Ecto neural progenitor cell (in vitro differentiated cells): ENCODE measurements at regions not wholly inside any gene's neighbourhood (a gene's known extent, or its start where the extent isn't known, plus 50 kb on each side); places are given as distances from the start of the nearest gene placed in this dataset.

Experiments used
- DNase-seq: peaks from one replicate; pipeline ENCODE4 v3.0.0-alpha.2; 2018; ENCODE audit warnings: low spot score

GRCh38 chr2:239690651-239691631 lies 290.1 kb upstream of the HDAC4 start:
- DNase-seq = peak; percentile 43

- peak; percentile 29 for DNase-seq
Measured at GRCh38 chr2:239689985-239690384, 289.2 kb upstream of the HDAC4 start.

- DNase-seq = peak; percentile 22
Measured at GRCh38 chr2:239689410-239689809, 288.6 kb upstream of the HDAC4 start.

DNA sequence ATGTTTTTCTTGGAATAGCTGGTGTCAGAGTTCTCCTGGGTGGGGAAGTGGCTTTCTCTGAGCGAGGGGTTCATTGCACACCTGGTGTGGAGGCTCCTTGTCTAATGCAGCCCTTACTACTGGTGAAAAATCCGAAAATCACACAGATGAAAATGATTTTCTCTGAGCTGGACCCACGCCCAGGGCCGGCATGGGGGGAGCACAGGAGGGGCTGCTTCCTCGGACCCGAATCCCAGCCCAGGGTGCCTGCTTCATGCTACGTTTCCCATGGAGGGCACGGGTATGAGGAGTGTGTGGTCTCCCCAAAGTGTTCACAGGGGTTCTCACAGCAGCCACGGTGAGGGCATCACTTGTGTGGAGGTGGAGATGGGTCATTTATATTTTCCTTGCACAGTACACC lies 288.0 kb upstream of the HDAC4 start:
- peak; percentile 15 for DNase-seq

DNA sequence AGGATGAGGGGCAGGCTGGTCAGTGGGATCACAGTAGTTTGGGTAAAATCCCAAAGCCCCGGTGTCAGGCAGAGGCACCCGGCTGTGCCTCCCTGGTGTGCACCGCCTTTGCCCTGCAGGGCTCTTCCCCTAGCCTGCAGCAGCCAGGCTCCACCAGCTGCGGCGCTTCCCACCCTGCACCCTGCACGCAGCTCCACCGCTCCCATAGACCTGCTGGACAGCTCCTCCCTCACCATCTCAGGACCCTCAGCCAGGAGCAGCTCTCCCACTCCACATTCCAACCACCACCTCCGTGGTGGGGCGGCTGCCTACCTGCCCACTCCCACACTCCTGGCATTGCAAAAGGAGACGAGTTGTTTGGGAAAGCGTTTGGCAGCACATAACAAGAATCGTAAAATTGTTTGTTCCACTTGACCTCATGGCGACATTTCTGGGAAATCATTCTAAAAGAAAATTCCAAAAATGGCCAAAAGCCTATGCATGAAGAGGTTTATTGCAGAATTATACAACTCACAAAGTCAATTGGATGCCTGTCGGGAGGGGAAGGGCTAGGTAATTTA lies 287.4 kb upstream of the HDAC4 start:
- peak; percentile 43 for DNase-seq

DNA sequence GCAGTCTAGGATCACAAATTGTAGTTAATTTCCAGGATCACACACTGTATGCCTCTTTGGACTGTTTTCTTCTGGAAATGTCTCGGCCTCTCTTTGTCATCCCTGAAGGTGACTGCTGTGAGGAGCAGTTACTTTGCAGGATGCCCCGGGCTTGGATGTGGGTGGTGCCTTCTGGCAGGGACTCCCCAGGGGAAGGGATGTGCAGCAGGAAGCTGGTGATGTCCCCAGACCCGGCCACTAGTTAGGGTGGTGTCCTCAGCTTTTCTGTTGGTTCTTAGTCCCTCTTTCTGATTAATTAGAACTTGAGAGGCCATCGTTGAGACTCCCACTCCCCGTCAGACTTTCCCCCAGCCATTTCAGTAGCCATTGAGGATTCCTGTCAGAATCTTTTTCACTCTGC lies 286.6 kb upstream of the HDAC4 start:
- DNase-seq = peak; percentile 29

DNA sequence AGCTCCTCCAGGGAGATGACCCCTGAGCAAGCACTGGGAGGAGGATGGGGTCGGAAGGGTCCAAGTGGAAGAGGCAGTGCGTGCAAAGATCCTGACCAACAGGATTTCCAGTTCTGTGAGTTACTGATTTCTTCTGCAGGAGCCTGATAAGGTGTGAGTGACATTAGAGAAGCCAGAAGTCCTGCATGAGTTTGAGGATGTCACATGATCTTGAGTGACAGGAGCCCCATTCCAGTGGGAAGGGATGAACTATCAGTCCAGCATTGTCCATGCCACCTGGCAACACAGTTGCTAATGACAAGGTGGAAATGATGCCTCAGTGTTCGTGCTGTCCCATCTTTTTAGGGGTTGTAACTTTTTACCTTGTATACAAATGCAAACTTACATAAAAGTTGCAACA lies 285.1 kb upstream of the HDAC4 start:
- DNase-seq = no peak

DNA sequence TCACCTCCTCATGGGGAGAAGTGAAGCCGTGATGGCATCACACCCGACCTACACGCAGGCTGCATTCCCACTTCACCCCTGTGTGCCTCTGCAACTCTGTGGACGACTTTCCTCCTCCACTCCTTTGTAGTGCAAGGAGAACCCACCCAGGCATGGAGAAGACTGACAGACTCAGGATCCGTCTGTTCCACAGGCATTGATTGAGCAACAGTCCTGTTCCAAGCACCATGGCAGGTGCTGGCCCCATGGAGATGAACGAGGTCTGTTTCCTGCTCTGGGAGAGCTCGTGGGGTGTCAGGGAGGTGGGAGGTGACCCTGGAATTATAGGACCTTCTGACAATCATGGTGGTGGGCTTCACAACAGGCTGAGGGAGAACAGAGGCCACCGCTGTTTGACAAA lies 284.7 kb upstream of the HDAC4 start:
- peak; percentile 20 for DNase-seq

DNA sequence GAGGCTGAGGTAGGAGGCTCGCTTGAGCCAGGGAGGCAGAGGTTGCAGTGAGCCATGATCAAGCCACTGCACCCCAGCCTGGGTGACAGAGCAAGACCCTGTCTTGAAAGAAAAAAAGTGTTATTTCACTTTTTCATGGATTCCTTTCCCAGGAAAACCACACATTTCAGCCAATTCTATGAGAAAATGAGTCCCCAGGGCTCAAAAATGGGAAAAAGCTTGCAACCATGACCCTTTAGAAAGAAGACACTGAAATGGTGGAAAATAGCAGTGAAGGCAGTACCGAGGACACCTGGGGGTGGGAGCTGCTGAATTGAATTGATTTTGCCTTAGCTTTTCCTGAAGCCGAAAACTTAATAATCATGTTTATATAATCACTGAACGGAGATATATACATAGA lies 284.2 kb upstream of the HDAC4 start:
- DNase-seq = no peak

DNA sequence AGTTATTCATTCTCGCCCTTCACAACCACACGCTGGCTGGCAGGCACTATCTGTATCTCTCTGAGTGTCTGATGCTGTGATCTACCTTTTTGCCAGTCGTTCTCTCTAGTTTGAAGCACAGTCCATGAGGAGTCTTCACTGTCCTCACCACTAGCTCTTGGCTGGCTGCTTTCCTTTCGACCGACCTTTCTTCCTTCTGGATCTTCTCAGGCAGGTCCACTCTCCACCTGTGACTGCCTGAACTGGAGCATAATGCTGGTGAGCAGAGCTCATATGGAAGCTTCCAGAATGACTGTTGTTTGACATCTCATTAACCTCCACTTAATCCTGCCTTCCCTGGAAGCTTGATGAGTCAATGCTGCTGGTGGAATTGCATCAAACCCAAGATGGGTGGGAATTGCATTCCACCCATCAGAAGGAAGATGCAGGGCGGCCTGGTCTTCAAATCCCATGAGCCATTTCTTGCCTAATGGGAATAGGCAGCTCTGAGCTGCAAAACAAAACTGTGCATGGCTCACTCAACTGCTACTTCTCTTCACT lies 283.5 kb upstream of the HDAC4 start:
- DNase-seq = no peak

DNA sequence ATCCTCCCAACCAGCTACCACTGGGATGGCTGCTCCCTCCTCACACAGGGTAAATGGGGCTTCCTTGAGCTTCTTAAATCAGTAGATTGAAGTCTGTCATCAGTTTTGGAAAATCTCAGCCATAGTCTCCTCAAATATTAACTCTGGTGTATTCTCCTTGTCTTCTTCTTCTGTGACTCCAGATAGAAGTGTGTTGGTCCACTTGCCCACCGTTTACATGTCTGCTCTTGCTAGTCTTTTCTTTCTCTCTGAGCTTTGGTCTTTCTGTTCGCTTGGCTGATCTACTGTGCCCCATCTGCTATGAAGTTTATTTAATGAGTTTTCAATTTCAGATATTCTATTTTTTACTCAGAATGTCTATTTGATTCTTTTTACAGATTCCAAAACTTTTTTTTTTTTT lies 281.7 kb upstream of the HDAC4 start:
- DNase-seq = no peak

DNA sequence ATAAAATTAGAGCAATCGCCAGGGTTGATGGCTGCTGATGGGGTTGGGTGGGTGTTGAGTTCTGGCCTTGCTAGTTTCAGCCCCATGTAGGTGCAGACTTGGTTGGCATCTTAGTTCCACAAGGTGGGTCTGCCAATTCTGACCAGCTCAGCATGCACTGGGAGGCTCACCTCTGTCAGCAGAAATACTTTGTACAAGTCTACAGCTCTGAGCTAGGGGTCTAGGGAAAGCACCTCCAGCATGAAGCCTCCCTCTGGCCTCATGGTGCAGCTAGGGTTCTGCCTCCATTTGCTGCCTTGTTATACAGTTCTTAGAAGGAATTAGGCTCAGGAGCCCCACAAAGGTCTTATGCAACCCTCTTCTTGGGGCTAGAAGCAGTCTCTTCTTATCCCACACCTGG lies 278.9 kb upstream of the HDAC4 start:
- DNase-seq = no peak

- DNase-seq = peak; percentile 32
Measured at GRCh38 chr2:239678666-239679296, 278.0 kb upstream of the HDAC4 start.

DNA sequence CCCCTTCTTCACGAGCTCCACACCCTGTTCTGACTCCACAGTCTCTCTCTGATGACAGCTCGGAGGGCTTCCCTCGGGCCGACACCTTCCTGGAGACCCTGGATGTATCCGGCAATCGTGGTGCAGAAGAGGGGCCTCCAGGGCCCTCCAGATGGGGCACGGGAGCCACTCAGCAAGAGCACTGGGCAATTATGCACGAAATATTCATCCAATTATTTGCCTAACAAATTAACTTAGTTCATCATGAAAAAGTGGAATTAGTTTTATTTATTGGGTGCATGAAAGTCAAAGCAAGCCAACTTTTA lies 277.3 kb upstream of the HDAC4 start:
- DNase-seq = no peak

GRCh38 chr2:239677453-239678185 lies 276.8 kb upstream of the HDAC4 start:
- peak; percentile 43 for DNase-seq

GRCh38 chr2:239676716-239677452 lies 276.1 kb upstream of the HDAC4 start:
- DNase-seq = peak; percentile 46

DNA sequence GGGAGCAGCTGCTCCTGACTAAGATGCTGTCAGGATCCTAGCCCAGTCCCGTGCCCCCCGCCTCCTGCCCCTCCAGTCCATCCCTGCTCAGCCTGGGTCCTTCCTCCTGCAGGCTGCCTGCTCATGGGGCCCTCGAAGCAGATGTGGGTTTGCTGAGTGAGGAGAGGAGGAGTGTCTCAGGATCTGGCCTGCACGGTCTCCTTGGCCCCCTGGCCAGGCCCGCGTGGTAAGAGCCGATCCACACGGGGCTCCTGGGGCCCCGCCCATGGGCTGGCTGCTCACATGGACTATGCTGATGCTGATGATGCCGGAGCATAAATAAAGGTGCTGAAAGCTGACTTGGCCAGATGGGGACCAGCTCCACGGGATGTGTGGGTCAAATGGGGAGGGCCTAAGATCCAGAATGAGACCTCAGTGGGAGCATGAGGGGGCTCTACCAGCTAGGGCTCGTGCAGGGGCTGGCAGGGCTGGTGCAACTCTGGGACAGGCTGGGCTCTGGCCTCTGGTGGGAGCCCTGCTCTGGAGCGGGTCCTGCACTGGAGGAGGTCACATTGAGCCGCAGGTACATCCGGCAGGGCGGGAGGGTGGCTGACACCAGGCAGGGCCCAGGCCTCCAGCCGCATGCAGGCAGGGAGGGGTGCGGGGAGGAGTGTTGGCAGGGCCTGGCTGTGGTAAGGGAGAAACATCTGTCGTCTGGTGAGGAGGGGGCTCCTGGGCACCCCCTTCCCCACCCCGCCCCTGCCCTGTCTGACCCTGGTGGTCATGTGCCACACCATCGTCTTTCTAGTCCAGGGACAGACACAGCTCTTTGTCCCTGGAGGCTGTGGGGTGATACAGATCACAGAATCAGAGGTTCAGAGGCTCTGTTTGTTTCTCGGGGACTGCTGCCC lies 275.3 kb upstream of the HDAC4 start:
- peak; percentile 40 for DNase-seq

- peak; percentile 39 for DNase-seq
Measured at GRCh38 chr2:239674981-239675825, 274.4 kb upstream of the HDAC4 start.
